Caco-2 (cell line): ENCODE measurements at regions not wholly inside any gene's neighbourhood (a gene's known extent, or its start where the extent isn't known, plus 50 kb on each side); places are given as distances from the start of the nearest gene placed in this dataset.

Experiments used
- BruUV-seq: library from RNA; stranded (reverse); fragments of 400-500 nt; replicated peaks from 2 replicates; lab custom pipeline; 2021; lab: Mats Ljungman, UMichigan
- CTCF ChIA-PET: fragments of 300-600 bp; sonication (Branson Sonifier 250); formaldehyde crosslinking; loops from one replicate; lab custom pipeline; 2022; ENCODE audit warnings: antibody characterized with exemption; lab: Charles Lee
- POLR2A ChIA-PET: fragments of 300-600 bp; sonication (Branson Sonifier 250); formaldehyde crosslinking; loops from one replicate; lab custom pipeline; 2022; ENCODE audit warnings: antibody characterized with exemption; lab: Charles Lee
- DNase-seq, 2 experiments: peaks; one replicate each; pipeline versions ENCODE4 v3.0.0 to v3.0.0-alpha.2; 2020 to 2022
- H3K27me3 ChIP-seq: replicated peaks from 2 replicates; pipeline ENCODE4 v1.6.0; 2011; ENCODE audit warnings: low read length; ENCODE audit not compliant: control insufficient read depth, insufficient read depth
- H3K36me3 ChIP-seq: 2 replicates; pipeline ENCODE4 v1.5.1; 2011; ENCODE audit warnings: low read length; ENCODE audit not compliant: control insufficient read depth, insufficient read depth
- H3K4me1 ChIP-seq: fragments of 250-450 bp; sonication (Bioruptor Pico); 2 replicates; pipeline ENCODE4 v1.5.1; 2020; ENCODE audit warnings: mild to moderate bottlenecking
- H3K4me3 ChIP-seq: 2 replicates; pipeline ENCODE4 v1.5.1; 2011; ENCODE audit warnings: low read depth, mild to moderate bottlenecking, control low read depth, low read length
- H3K9me3 ChIP-seq: fragments of 250-450 bp; sonication (Bioruptor Pico); 2 replicates; pipeline ENCODE4 v1.5.1; 2020; ENCODE audit warnings: mild to moderate bottlenecking, moderate library complexity
- H3K27ac Mint-ChIP-seq: one replicate; pipeline ENCODE4 v1.8.0; 2022; ENCODE audit warnings: mixed read lengths; ENCODE audit not compliant: unreplicated experiment
- H3K27me3 Mint-ChIP-seq: one replicate; pipeline ENCODE4 v1.8.0; 2022; ENCODE audit warnings: mixed read lengths; ENCODE audit not compliant: insufficient read depth, unreplicated experiment
- H3K36me3 Mint-ChIP-seq: one replicate; pipeline ENCODE4 v1.8.0; 2022; ENCODE audit warnings: mild to moderate bottlenecking, mixed read lengths; ENCODE audit not compliant: insufficient read depth, unreplicated experiment
- H3K4me1 Mint-ChIP-seq: one replicate; pipeline ENCODE4 v1.8.0; 2022; ENCODE audit warnings: low read depth, mixed read lengths; ENCODE audit not compliant: unreplicated experiment
- H3K4me3 Mint-ChIP-seq: one replicate; pipeline ENCODE4 v1.8.0; 2022; ENCODE audit warnings: mild to moderate bottlenecking, moderate library complexity, mixed read lengths; ENCODE audit not compliant: unreplicated experiment
- H3K9me3 Mint-ChIP-seq: one replicate; pipeline ENCODE4 v1.8.0; 2022; ENCODE audit warnings: mixed read lengths; ENCODE audit not compliant: unreplicated experiment
- intact Hi-C: fragments of 100-400 bp; cut with micrococcal nuclease; formaldehyde crosslinking; loops from one replicate; pipeline ENCODE4 v1.10.0; 2022; ENCODE audit not compliant: unreplicated experiment
- TF ChIP-seq, protein P1 (sequence below), 2 experiments: fragments of 200-600 bp in 1 of 2; IDR thresholded peaks; 1 replicate in 1 of 2; 2 replicates in 1 of 2; pipeline versions ENCODE4 v1.5.1 to v1.8.0; 2011 to 2022; ENCODE audit warnings: antibody characterized with exemption in 1 of 2, control low read depth in 1 of 2, inconsistent platforms in 1 of 2, low read depth in 1 of 2, low read length in 1 of 2, mild to moderate bottlenecking in 1 of 2, moderate library complexity in 1 of 2; ENCODE audit not compliant: insufficient read depth in 1 of 2, severe bottlenecking in 1 of 2, unreplicated experiment in 1 of 2

GRCh38 chr2:607709-608108 is 69.5 kb downstream of the TMEM18 start:
- BruUV-seq = no TSS peak
- Histone ChIP-seq H3K36me3 (no peaks in the 10 kb centered on the region), H3K9me3 (peaks cover 6% of the 10 kb centered on the region; the same call in 1 of the 2 replicates), H3K27me3 (no peaks in the 10 kb centered on the region), H3K4me1 (no peaks in the 10 kb centered on the region), H3K4me3 (no peak overlapping the region)
- CTCF ChIA-PET = no interaction called here
- H3K27ac Mint-ChIP-seq = no peak overlapping the region
- no peaks in the 10 kb centered on the region for H3K27me3 Mint-ChIP-seq
- DNase-seq = no peak
- POLR2A ChIA-PET = no interaction called here
- no peaks in the 10 kb centered on the region for H3K36me3 Mint-ChIP-seq
- no peak overlapping the region for H3K4me3 Mint-ChIP-seq
- H3K4me1 Mint-ChIP-seq = no peaks in the 10 kb centered on the region
- no peaks in the 10 kb centered on the region for H3K9me3 Mint-ChIP-seq
- intact Hi-C loops = no loop called here
- TF ChIP-seq, protein P1, sequence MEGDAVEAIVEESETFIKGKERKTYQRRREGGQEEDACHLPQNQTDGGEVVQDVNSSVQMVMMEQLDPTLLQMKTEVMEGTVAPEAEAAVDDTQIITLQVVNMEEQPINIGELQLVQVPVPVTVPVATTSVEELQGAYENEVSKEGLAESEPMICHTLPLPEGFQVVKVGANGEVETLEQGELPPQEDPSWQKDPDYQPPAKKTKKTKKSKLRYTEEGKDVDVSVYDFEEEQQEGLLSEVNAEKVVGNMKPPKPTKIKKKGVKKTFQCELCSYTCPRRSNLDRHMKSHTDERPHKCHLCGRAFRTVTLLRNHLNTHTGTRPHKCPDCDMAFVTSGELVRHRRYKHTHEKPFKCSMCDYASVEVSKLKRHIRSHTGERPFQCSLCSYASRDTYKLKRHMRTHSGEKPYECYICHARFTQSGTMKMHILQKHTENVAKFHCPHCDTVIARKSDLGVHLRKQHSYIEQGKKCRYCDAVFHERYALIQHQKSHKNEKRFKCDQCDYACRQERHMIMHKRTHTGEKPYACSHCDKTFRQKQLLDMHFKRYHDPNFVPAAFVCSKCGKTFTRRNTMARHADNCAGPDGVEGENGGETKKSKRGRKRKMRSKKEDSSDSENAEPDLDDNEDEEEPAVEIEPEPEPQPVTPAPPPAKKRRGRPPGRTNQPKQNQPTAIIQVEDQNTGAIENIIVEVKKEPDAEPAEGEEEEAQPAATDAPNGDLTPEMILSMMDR (IDR thresholded peaks at IDR 0.05; ENCODE audit: insufficient read depth in 1 of 2, low read depth in 1 of 2, low read length in 1 of 2, severe bottlenecking in 1 of 2, unreplicated experiment in 1 of 2) = no peak

- no peak overlapping the region for H3K27ac Mint-ChIP-seq
- BruUV-seq = no TSS peak
Observed at GRCh38 chr2:607172-607571, 70.0 kb downstream of the TMEM18 start.

GRCh38 chr2:605674-606608 is 71.3 kb downstream of the TMEM18 start:
- Histone ChIP-seq H3K9me3 (peaks cover 6% of the 10 kb centered on the region; the same call in 1 of the 2 replicates), H3K27me3 (no peaks in the 10 kb centered on the region), H3K4me1 (no peaks in the 10 kb centered on the region), H3K4me3 (no peak overlapping the region), H3K36me3 (no peaks in the 10 kb centered on the region)
- CTCF ChIA-PET = no interaction called here
- Mint-ChIP-seq H3K27me3 (no peaks in the 10 kb centered on the region), H3K4me3 (no peak overlapping the region), H3K27ac (no peak overlapping the region), H3K9me3 (no peaks in the 10 kb centered on the region), H3K4me1 (no peaks in the 10 kb centered on the region), H3K36me3 (no peaks in the 10 kb centered on the region)
- TF ChIP-seq, protein P1 (IDR thresholded peaks at IDR 0.05; ENCODE audit: insufficient read depth in 1 of 2, low read depth in 1 of 2, low read length in 1 of 2, severe bottlenecking in 1 of 2, unreplicated experiment in 1 of 2) = no peak
- POLR2A ChIA-PET = no interaction called here
- no TSS peak for BruUV-seq
- no peak for DNase-seq
- intact Hi-C loops = no loop called here

More at GRCh38 chr2:607172-607571, 70.0 kb downstream of the TMEM18 start:
- TF ChIP-seq, protein P1 (IDR thresholded peaks at IDR 0.05; ENCODE audit: insufficient read depth in 1 of 2, low read depth in 1 of 2, low read length in 1 of 2, severe bottlenecking in 1 of 2, unreplicated experiment in 1 of 2) = no peak
- Histone ChIP-seq H3K4me3 (no peak overlapping the region), H3K27me3 (no peaks in the 10 kb centered on the region), H3K36me3 (no peaks in the 10 kb centered on the region), H3K9me3 (peaks cover 6% of the 10 kb centered on the region; the same call in 1 of the 2 replicates), H3K4me1 (no peaks in the 10 kb centered on the region)
- H3K27me3 Mint-ChIP-seq = no peaks in the 10 kb centered on the region
- H3K9me3 Mint-ChIP-seq = no peaks in the 10 kb centered on the region
- ChIA-PET CTCF (no interaction called here), POLR2A (no interaction called here)
- H3K4me1 Mint-ChIP-seq = no peaks in the 10 kb centered on the region
- intact Hi-C loops = no loop called here
- no peak overlapping the region for H3K4me3 Mint-ChIP-seq
- no peak for DNase-seq
- no peaks in the 10 kb centered on the region for H3K36me3 Mint-ChIP-seq
